ENCODE measurements at regions not wholly inside any gene's neighbourhood (a gene's known extent, or its start where the extent isn't known, plus 50 kb on each side); places are given as distances from the start of the nearest gene placed in this dataset.

DNA sequence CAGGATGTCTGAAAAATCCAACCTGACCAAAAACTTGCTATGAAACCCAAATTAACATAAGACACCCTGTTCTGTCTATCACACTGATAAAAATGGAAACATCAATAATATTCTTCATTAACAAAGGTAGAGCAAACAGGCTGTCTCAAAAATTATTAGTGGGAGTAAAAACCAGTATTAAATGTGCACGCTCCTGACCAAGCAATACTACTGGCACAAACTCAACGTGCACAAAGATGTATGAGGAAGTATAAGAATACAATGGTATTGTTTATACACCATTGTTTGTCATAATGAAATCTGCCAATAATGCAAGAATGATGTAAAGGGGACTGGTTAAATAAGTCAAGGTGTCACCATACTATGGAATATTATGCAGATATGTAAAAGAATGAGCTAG is 288.5 kb downstream of the MN1 start:
- TF ChIP-seq, protein P1, sequence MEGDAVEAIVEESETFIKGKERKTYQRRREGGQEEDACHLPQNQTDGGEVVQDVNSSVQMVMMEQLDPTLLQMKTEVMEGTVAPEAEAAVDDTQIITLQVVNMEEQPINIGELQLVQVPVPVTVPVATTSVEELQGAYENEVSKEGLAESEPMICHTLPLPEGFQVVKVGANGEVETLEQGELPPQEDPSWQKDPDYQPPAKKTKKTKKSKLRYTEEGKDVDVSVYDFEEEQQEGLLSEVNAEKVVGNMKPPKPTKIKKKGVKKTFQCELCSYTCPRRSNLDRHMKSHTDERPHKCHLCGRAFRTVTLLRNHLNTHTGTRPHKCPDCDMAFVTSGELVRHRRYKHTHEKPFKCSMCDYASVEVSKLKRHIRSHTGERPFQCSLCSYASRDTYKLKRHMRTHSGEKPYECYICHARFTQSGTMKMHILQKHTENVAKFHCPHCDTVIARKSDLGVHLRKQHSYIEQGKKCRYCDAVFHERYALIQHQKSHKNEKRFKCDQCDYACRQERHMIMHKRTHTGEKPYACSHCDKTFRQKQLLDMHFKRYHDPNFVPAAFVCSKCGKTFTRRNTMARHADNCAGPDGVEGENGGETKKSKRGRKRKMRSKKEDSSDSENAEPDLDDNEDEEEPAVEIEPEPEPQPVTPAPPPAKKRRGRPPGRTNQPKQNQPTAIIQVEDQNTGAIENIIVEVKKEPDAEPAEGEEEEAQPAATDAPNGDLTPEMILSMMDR (IDR thresholded peaks at IDR 0.05), result no peak
- no peak for TF ChIP-seq POLR2AphosphoS5 (IDR thresholded peaks at IDR 0.05)
- TF ChIP-seq EP300 (IDR thresholded peaks at IDR 0.05), result no peak

Data from suprapubic skin (tissue), 4 donors.